ENCODE measurements at regions not wholly inside any gene's neighbourhood (a gene's known extent, or its start where the extent isn't known, plus 50 kb on each side); places are given as distances from the start of the nearest gene placed in this dataset.
"Not testable (repeated sequence)": the region's sequence is repeated elsewhere in the genome, so short reads cannot be mapped to it uniquely, and the experiment has no call there.

GRCh38 chr3:106056931-106057330 is 188.1 kb upstream of the CBLB start:
- H3K9me3 ChIP-seq (ENCODE audit: control insufficient read depth in 1 of 2, low read length in 2 of 2): no peaks in the 10 kb centered on the region

GRCh38 chr3:106058475-106058874 is 189.7 kb upstream of the CBLB start:
- Histone ChIP-seq H3K4me1 (ENCODE audit: control insufficient read depth in 1 of 2, insufficient read depth in 2 of 2, low read length in 2 of 2) (no peaks in the 10 kb centered on the region), H3K27me3 (ENCODE audit: low read depth, low read length) (no peaks in the 10 kb centered on the region), H3K27ac (ENCODE audit: low read length) (no peak overlapping the region), H3K9me3 (ENCODE audit: control insufficient read depth in 1 of 2, low read length in 2 of 2) (peaks cover 0 to under 1% of the 10 kb centered on the region in 2 donors), H3K36me3 (ENCODE audit: control insufficient read depth in 1 of 2, insufficient read depth in 2 of 2, low read length in 2 of 2) (no peaks in the 10 kb centered on the region), H3K4me3 (ENCODE audit: low read depth in 1 of 2, low read length in 2 of 2) (no peak overlapping the region)

More at GRCh38 chr3:106056931-106057330, 188.1 kb upstream of the CBLB start:
- no peaks in the 10 kb centered on the region for H3K4me1 ChIP-seq (ENCODE audit: control insufficient read depth in 1 of 2, insufficient read depth in 2 of 2, low read length in 2 of 2)
- H3K27ac ChIP-seq (ENCODE audit: low read length): no peak overlapping the region
- no peak overlapping the region for H3K4me3 ChIP-seq (ENCODE audit: low read depth in 1 of 2, low read length in 2 of 2)
- H3K27me3 ChIP-seq (ENCODE audit: low read depth, low read length): no peaks in the 10 kb centered on the region
- H3K36me3 ChIP-seq (ENCODE audit: control insufficient read depth in 1 of 2, insufficient read depth in 2 of 2, low read length in 2 of 2): no peaks in the 10 kb centered on the region

GRCh38 chr3:106059953-106060517 is 191.2 kb upstream of the CBLB start:
- no peak overlapping the region for H3K27ac ChIP-seq (ENCODE audit: low read length)
- no peaks in the 10 kb centered on the region for H3K36me3 ChIP-seq (ENCODE audit: control insufficient read depth in 1 of 2, insufficient read depth in 2 of 2, low read length in 2 of 2)
- H3K4me1 ChIP-seq (ENCODE audit: control insufficient read depth in 1 of 2, insufficient read depth in 2 of 2, low read length in 2 of 2): no peaks in the 10 kb centered on the region
- peaks cover 3 to 8% of the 10 kb centered on the region in 2 donors for H3K9me3 ChIP-seq (ENCODE audit: control insufficient read depth in 1 of 2, low read length in 2 of 2)
- H3K27me3 ChIP-seq (ENCODE audit: low read depth, low read length): no peaks in the 10 kb centered on the region
- H3K4me3 ChIP-seq (ENCODE audit: low read depth in 1 of 2, low read length in 2 of 2): no peak overlapping the region

- no peaks in the 10 kb centered on the region for H3K4me1 ChIP-seq (ENCODE audit: control insufficient read depth in 1 of 2, insufficient read depth in 2 of 2, low read length in 2 of 2)
- peaks cover 3 to 8% of the 10 kb centered on the region in 2 donors for H3K9me3 ChIP-seq (ENCODE audit: control insufficient read depth in 1 of 2, low read length in 2 of 2)
- no peak overlapping the region for H3K4me3 ChIP-seq (ENCODE audit: low read depth in 1 of 2, low read length in 2 of 2)
- H3K36me3 ChIP-seq (ENCODE audit: control insufficient read depth in 1 of 2, insufficient read depth in 2 of 2, low read length in 2 of 2): no peaks in the 10 kb centered on the region
- H3K27ac ChIP-seq (ENCODE audit: low read length): no peak overlapping the region
- H3K27me3 ChIP-seq (ENCODE audit: low read depth, low read length): no peaks in the 10 kb centered on the region
Measured at GRCh38 chr3:106063909-106064308, 195.1 kb upstream of the CBLB start.

GRCh38 chr3:106065831-106066230 is 197.0 kb upstream of the CBLB start:
- Histone ChIP-seq H3K9me3 (ENCODE audit: control insufficient read depth in 1 of 2, low read length in 2 of 2) (peaks cover 3 to 8% of the 10 kb centered on the region in 2 donors), H3K4me3 (ENCODE audit: low read depth in 1 of 2, low read length in 2 of 2) (no peak overlapping the region), H3K4me1 (ENCODE audit: control insufficient read depth in 1 of 2, insufficient read depth in 2 of 2, low read length in 2 of 2) (no peaks in the 10 kb centered on the region), H3K27me3 (ENCODE audit: low read depth, low read length) (no peaks in the 10 kb centered on the region), H3K27ac (ENCODE audit: low read length) (no peak overlapping the region), H3K36me3 (ENCODE audit: control insufficient read depth in 1 of 2, insufficient read depth in 2 of 2, low read length in 2 of 2) (no peaks in the 10 kb centered on the region)

- H3K27me3 ChIP-seq (ENCODE audit: low read depth, low read length): no peaks in the 10 kb centered on the region
- no peaks in the 10 kb centered on the region for H3K4me1 ChIP-seq (ENCODE audit: control insufficient read depth in 1 of 2, insufficient read depth in 2 of 2, low read length in 2 of 2)
- no peak overlapping the region for H3K4me3 ChIP-seq (ENCODE audit: low read depth in 1 of 2, low read length in 2 of 2)
- no peaks in the 10 kb centered on the region for H3K36me3 ChIP-seq (ENCODE audit: control insufficient read depth in 1 of 2, insufficient read depth in 2 of 2, low read length in 2 of 2)
- peaks cover 3 to 8% of the 10 kb centered on the region in 2 donors for H3K9me3 ChIP-seq (ENCODE audit: control insufficient read depth in 1 of 2, low read length in 2 of 2)
- no peak overlapping the region for H3K27ac ChIP-seq (ENCODE audit: low read length)
Measured at GRCh38 chr3:106067711-106068110, 198.9 kb upstream of the CBLB start.

- H3K27ac ChIP-seq (ENCODE audit: low read length): no peak overlapping the region
- H3K9me3 ChIP-seq (ENCODE audit: control insufficient read depth in 1 of 2, low read length in 2 of 2): peaks cover 3 to 8% of the 10 kb centered on the region in 2 donors
- H3K4me3 ChIP-seq (ENCODE audit: low read depth in 1 of 2, low read length in 2 of 2): no peak overlapping the region
- no peaks in the 10 kb centered on the region for H3K36me3 ChIP-seq (ENCODE audit: control insufficient read depth in 1 of 2, insufficient read depth in 2 of 2, low read length in 2 of 2)
- H3K27me3 ChIP-seq (ENCODE audit: low read depth, low read length): no peaks in the 10 kb centered on the region
- H3K4me1 ChIP-seq (ENCODE audit: control insufficient read depth in 1 of 2, insufficient read depth in 2 of 2, low read length in 2 of 2): no peaks in the 10 kb centered on the region
Measured at GRCh38 chr3:106068381-106068780, 199.6 kb upstream of the CBLB start.

- no peaks in the 10 kb centered on the region for H3K36me3 ChIP-seq (ENCODE audit: control insufficient read depth in 1 of 2, insufficient read depth in 2 of 2, low read length in 2 of 2)
- H3K4me1 ChIP-seq (ENCODE audit: control insufficient read depth in 1 of 2, insufficient read depth in 2 of 2, low read length in 2 of 2): no peaks in the 10 kb centered on the region
- no peak overlapping the region for H3K4me3 ChIP-seq (ENCODE audit: low read depth in 1 of 2, low read length in 2 of 2)
- no peaks in the 10 kb centered on the region for H3K27me3 ChIP-seq (ENCODE audit: low read depth, low read length)
- H3K9me3 ChIP-seq (ENCODE audit: control insufficient read depth in 1 of 2, low read length in 2 of 2): peaks cover 2 to 5% of the 10 kb centered on the region in 2 donors
- H3K27ac ChIP-seq (ENCODE audit: low read length): no peak overlapping the region
Measured at GRCh38 chr3:106068795-106069194, 200.0 kb upstream of the CBLB start.

- H3K4me1 ChIP-seq (ENCODE audit: control insufficient read depth in 1 of 2, insufficient read depth in 2 of 2, low read length in 2 of 2): no peaks in the 10 kb centered on the region
- no peak overlapping the region for H3K27ac ChIP-seq (ENCODE audit: low read length)
- no peaks in the 10 kb centered on the region for H3K9me3 ChIP-seq (ENCODE audit: control insufficient read depth in 1 of 2, low read length in 2 of 2)
- H3K4me3 ChIP-seq (ENCODE audit: low read depth in 1 of 2, low read length in 2 of 2): no peak overlapping the region
- H3K36me3 ChIP-seq (ENCODE audit: control insufficient read depth in 1 of 2, insufficient read depth in 2 of 2, low read length in 2 of 2): no peaks in the 10 kb centered on the region
- H3K27me3 ChIP-seq (ENCODE audit: low read depth, low read length): no peaks in the 10 kb centered on the region
Measured at GRCh38 chr3:106070187-106070586, 201.4 kb upstream of the CBLB start.

GRCh38 chr3:106071306-106071705 is 202.5 kb upstream of the CBLB start:
- Histone ChIP-seq H3K4me3 (ENCODE audit: low read depth in 1 of 2, low read length in 2 of 2) (no peak overlapping the region), H3K27ac (ENCODE audit: low read length) (no peak overlapping the region), H3K36me3 (ENCODE audit: control insufficient read depth in 1 of 2, insufficient read depth in 2 of 2, low read length in 2 of 2) (no peaks in the 10 kb centered on the region)

GRCh38 chr3:106072596-106072995 is 203.8 kb upstream of the CBLB start:
- not testable (repeated sequence) for H3K4me3 ChIP-seq (ENCODE audit: low read depth in 1 of 2, low read length in 2 of 2); H3K4me1 ChIP-seq (ENCODE audit: control insufficient read depth in 1 of 2, insufficient read depth in 2 of 2, low read length in 2 of 2); H3K36me3 ChIP-seq (ENCODE audit: control insufficient read depth in 1 of 2, insufficient read depth in 2 of 2, low read length in 2 of 2); H3K9me3 ChIP-seq (ENCODE audit: control insufficient read depth in 1 of 2, low read length in 2 of 2); H3K27me3 ChIP-seq (ENCODE audit: low read depth, low read length); H3K27ac ChIP-seq (ENCODE audit: low read length)

More at GRCh38 chr3:106071306-106071705, 202.5 kb upstream of the CBLB start:
- H3K4me1 ChIP-seq (ENCODE audit: control insufficient read depth in 1 of 2, insufficient read depth in 2 of 2, low read length in 2 of 2): no peaks in the 10 kb centered on the region
- H3K27me3 ChIP-seq (ENCODE audit: low read depth, low read length): no peaks in the 10 kb centered on the region
- H3K9me3 ChIP-seq (ENCODE audit: control insufficient read depth in 1 of 2, low read length in 2 of 2): no peaks in the 10 kb centered on the region

- H3K4me1 ChIP-seq (ENCODE audit: control insufficient read depth in 1 of 2, insufficient read depth in 2 of 2, low read length in 2 of 2); H3K36me3 ChIP-seq (ENCODE audit: control insufficient read depth in 1 of 2, insufficient read depth in 2 of 2, low read length in 2 of 2); H3K4me3 ChIP-seq (ENCODE audit: low read depth in 1 of 2, low read length in 2 of 2); H3K27ac ChIP-seq (ENCODE audit: low read length); H3K9me3 ChIP-seq (ENCODE audit: control insufficient read depth in 1 of 2, low read length in 2 of 2); H3K27me3 ChIP-seq (ENCODE audit: low read depth, low read length): not testable (repeated sequence)
Measured at GRCh38 chr3:106073806-106074205, 205.0 kb upstream of the CBLB start.
